ENCODE measurements at regions not wholly inside any gene's neighbourhood (a gene's known extent, or its start where the extent isn't known, plus 50 kb on each side); places are given as distances from the start of the nearest gene placed in this dataset.
"Not testable (repeated sequence)": the region's sequence is repeated elsewhere in the genome, so short reads cannot be mapped to it uniquely, and the experiment has no call there.

GRCh38 chr15:99464137-99464536 lies 101.6 kb upstream of the MEF2A start:
- DNase-seq: no peak

- DNase-seq: no peak
Measured at GRCh38 chr15:99466701-99467337, 99.0 kb upstream of the MEF2A start.

- no peak for DNase-seq
Measured at GRCh38 chr15:99467338-99467720, 98.5 kb upstream of the MEF2A start.

- DNase-seq: no peak
Measured at GRCh38 chr15:99467853-99468464, 97.8 kb upstream of the MEF2A start.

- not testable (repeated sequence) for DNase-seq
Measured at GRCh38 chr15:99470204-99470603, 95.6 kb upstream of the MEF2A start.

- no peak for DNase-seq
Measured at GRCh38 chr15:99472416-99473145, 93.2 kb upstream of the MEF2A start.

- peak; percentile 42 for DNase-seq
Measured at GRCh38 chr15:99473981-99474906, 91.5 kb upstream of the MEF2A start.

- peak; percentile 63 for DNase-seq
Measured at GRCh38 chr15:99474909-99475753, 90.7 kb upstream of the MEF2A start.

- no peak for DNase-seq
Measured at GRCh38 chr15:99475754-99476412, 89.9 kb upstream of the MEF2A start.

GRCh38 chr15:99476413-99477222 lies 89.2 kb upstream of the MEF2A start:
- peak; percentile 21 for DNase-seq

- DNase-seq: no peak
Measured at GRCh38 chr15:99477791-99478471, 87.9 kb upstream of the MEF2A start.

GRCh38 chr15:99478977-99479376 lies 86.8 kb upstream of the MEF2A start:
- no peak for DNase-seq

- DNase-seq: no peak
Measured at GRCh38 chr15:99480016-99480810, 85.6 kb upstream of the MEF2A start.

- no peak for DNase-seq
Measured at GRCh38 chr15:99481113-99481950, 84.5 kb upstream of the MEF2A start.

- DNase-seq: no peak
Measured at GRCh38 chr15:99481951-99482230, 83.9 kb upstream of the MEF2A start.

- no peak for DNase-seq
Measured at GRCh38 chr15:99482993-99483392, 82.8 kb upstream of the MEF2A start.

- no peak for DNase-seq
Measured at GRCh38 chr15:99485153-99485961, 80.4 kb upstream of the MEF2A start.
